Liver (tissue), 8 donors: ENCODE measurements at regions not wholly inside any gene's neighbourhood (a gene's known extent, or its start where the extent isn't known, plus 50 kb on each side); places are given as distances from the start of the nearest gene placed in this dataset.

Experiments
- DNase-seq: peaks from one replicate; pipeline ENCODE4 v3.0.0-alpha.2; 2017; ENCODE audit warnings: low spot score
- H3K27ac ChIP-seq, 2 donors: one replicate each; pipeline ENCODE4 v1.7.0; 2013; ENCODE audit warnings: inconsistent platforms in 2 of 2, low read length in 2 of 2, control low read depth in 1 of 2, low read depth in 1 of 2, mild to moderate bottlenecking in 1 of 2
- H3K27me3 ChIP-seq, 4 donors: one replicate each; pipeline versions ENCODE4 v1.6.1 to v1.7.0; 2013; ENCODE audit warnings: low read length in 3 of 4, inconsistent platforms in 1 of 4, mild to moderate bottlenecking in 1 of 4, moderate library complexity in 1 of 4; ENCODE audit not compliant: control insufficient read depth in 4 of 4, insufficient read depth in 4 of 4
- H3K36me3 ChIP-seq, 4 donors: one replicate each; pipeline versions ENCODE4 v1.6.1 to v1.7.0; 2013; ENCODE audit warnings: low read length in 3 of 4, mild to moderate bottlenecking in 3 of 4, low read depth in 1 of 4, moderate library complexity in 1 of 4; ENCODE audit not compliant: control insufficient read depth in 4 of 4, insufficient read depth in 3 of 4
- H3K4me1 ChIP-seq, 4 donors: one replicate each; pipeline versions ENCODE4 v1.6.1 to v1.7.0; 2013; ENCODE audit warnings: low read length in 3 of 4, mild to moderate bottlenecking in 3 of 4, moderate library complexity in 1 of 4; ENCODE audit not compliant: control insufficient read depth in 4 of 4, insufficient read depth in 4 of 4
- H3K4me3 ChIP-seq, 3 donors: one replicate each; pipeline versions ENCODE4 v1.6.1 to v1.7.0; 2013; ENCODE audit warnings: low read length in 3 of 3, control low read depth in 1 of 3, low read depth in 1 of 3, mild to moderate bottlenecking in 1 of 3
- H3K9ac ChIP-seq, 2 donors: one replicate each; pipeline ENCODE4 v1.7.0; 2013; ENCODE audit warnings: low read length in 2 of 2, mild to moderate bottlenecking in 2 of 2, moderate library complexity in 2 of 2, control low read depth in 1 of 2, low read depth in 1 of 2
- H3K9me3 ChIP-seq, 4 donors: one replicate each; pipeline versions ENCODE4 v1.6.1 to v1.7.0; 2013; ENCODE audit warnings: low read length in 3 of 4; ENCODE audit not compliant: control insufficient read depth in 4 of 4
- FOXA1 ChIP-seq: IDR thresholded peaks from 2 replicates; pipeline ENCODE4 v1.6.1; 2016; ENCODE audit warnings: antibody characterized with exemption
- FOXA2 ChIP-seq: IDR thresholded peaks from 2 replicates; pipeline ENCODE4 v1.6.1; 2016; ENCODE audit warnings: antibody characterized with exemption
- GABPA ChIP-seq, 2 donors: IDR thresholded peaks in 1 of 2; conservative IDR thresholded peaks in 1 of 2; 2 replicates each; pipeline ENCODE4 v1.6.1; 2016; ENCODE audit warnings: antibody characterized with exemption in 2 of 2, mild to moderate bottlenecking in 1 of 2, moderate library complexity in 1 of 2
- HNF4A ChIP-seq, 2 donors: conservative IDR thresholded peaks; 2 replicates each; pipeline ENCODE4 v1.6.1; 2016; ENCODE audit warnings: antibody characterized with exemption in 2 of 2, mild to moderate bottlenecking in 2 of 2
- JUND ChIP-seq, 2 donors: IDR thresholded peaks; 2 replicates each; pipeline ENCODE4 v1.6.1; 2016; ENCODE audit warnings: antibody characterized with exemption in 2 of 2
- NR2F2 ChIP-seq: IDR thresholded peaks from 2 replicates; pipeline ENCODE4 v1.6.1; 2016; ENCODE audit warnings: antibody characterized with exemption
- RAD21 ChIP-seq, 2 donors: IDR thresholded peaks; 2 replicates each; pipeline ENCODE4 v1.6.1; 2016; ENCODE audit warnings: antibody characterized with exemption in 2 of 2, mild to moderate bottlenecking in 2 of 2
- RXRA ChIP-seq, 2 donors: IDR thresholded peaks; 2 replicates each; pipeline ENCODE4 v1.6.1; 2017 to 2018; ENCODE audit warnings: antibody characterized with exemption in 2 of 2, mild to moderate bottlenecking in 1 of 2
- SP1 ChIP-seq: IDR thresholded peaks from 2 replicates; pipeline ENCODE4 v1.6.1; 2018; ENCODE audit warnings: antibody characterized with exemption, mild to moderate bottlenecking
- TAF1 ChIP-seq: conservative IDR thresholded peaks from 2 replicates; pipeline ENCODE4 v1.6.1; 2016; ENCODE audit warnings: antibody characterized with exemption, mild to moderate bottlenecking
- YY1 ChIP-seq: IDR thresholded peaks from 2 replicates; pipeline ENCODE4 v1.6.1; 2016; ENCODE audit warnings: antibody characterized with exemption, mild to moderate bottlenecking
- WGBS: extraction: QIAGEN DNeasy Blood & Tissue Kit; methylation state at CpG from one replicate; pipeline ENCODE4 v1.1.7; 2013; 5-methylcytosine and 5-hydroxymethylcytosine counted together
- TF ChIP-seq, protein P1 (sequence below): IDR thresholded peaks from 2 replicates; pipeline ENCODE4 v1.6.1; 2016; ENCODE audit warnings: antibody characterized with exemption, mild to moderate bottlenecking
- TF ChIP-seq, protein P2 (sequence below): fragments of 150-350 bp; IDR thresholded peaks from 2 replicates; pipeline ENCODE4 v1.5.1; 2017; ENCODE audit warnings: improper control_type of control experiment, low read depth, low read length; ENCODE audit not compliant: missing input control
- TF ChIP-seq, protein P3 (sequence below): IDR thresholded peaks from 2 replicates; pipeline ENCODE4 v1.6.1; 2016; ENCODE audit warnings: antibody characterized with exemption
- donor health status: healthy.
- donor health status: healthy.
- donor health status: healthy.
- donor health status: healthy.
- donor health status: healthy.

DNA sequence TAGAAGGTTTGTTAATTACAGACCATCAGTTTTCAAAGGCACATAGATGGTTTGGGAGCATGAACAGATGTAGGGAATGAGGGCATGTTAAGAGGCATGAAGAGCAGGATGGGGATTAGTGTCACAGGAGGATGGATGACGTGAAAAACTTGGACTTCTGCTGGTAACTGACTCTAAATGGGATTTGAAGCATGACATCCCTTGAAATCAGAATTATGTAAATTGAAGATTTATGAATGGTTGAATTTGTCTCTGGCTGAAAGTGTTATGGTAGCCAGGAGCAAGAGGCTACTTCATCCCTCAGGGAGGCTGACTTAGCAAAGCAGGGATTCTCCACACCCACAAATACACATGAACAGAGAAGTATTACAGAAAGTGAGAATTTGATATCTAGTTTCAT lies 454.6 kb downstream of the MAGEB5 start:
- 55% methylated on average over 1 of the region's 1 CpG for WGBS
- no peak overlapping the region for H3K27ac ChIP-seq
- TF ChIP-seq, protein P1, sequence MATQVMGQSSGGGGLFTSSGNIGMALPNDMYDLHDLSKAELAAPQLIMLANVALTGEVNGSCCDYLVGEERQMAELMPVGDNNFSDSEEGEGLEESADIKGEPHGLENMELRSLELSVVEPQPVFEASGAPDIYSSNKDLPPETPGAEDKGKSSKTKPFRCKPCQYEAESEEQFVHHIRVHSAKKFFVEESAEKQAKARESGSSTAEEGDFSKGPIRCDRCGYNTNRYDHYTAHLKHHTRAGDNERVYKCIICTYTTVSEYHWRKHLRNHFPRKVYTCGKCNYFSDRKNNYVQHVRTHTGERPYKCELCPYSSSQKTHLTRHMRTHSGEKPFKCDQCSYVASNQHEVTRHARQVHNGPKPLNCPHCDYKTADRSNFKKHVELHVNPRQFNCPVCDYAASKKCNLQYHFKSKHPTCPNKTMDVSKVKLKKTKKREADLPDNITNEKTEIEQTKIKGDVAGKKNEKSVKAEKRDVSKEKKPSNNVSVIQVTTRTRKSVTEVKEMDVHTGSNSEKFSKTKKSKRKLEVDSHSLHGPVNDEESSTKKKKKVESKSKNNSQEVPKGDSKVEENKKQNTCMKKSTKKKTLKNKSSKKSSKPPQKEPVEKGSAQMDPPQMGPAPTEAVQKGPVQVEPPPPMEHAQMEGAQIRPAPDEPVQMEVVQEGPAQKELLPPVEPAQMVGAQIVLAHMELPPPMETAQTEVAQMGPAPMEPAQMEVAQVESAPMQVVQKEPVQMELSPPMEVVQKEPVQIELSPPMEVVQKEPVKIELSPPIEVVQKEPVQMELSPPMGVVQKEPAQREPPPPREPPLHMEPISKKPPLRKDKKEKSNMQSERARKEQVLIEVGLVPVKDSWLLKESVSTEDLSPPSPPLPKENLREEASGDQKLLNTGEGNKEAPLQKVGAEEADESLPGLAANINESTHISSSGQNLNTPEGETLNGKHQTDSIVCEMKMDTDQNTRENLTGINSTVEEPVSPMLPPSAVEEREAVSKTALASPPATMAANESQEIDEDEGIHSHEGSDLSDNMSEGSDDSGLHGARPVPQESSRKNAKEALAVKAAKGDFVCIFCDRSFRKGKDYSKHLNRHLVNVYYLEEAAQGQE, result no peak
- no peak for TF ChIP-seq YY1
- TF ChIP-seq FOXA1, result no peak
- TF ChIP-seq NR2F2, result no peak
- no peak for TF ChIP-seq SP1
- TF ChIP-seq JUND (IDR thresholded peaks at IDR 0.05), result no peak

DNA sequence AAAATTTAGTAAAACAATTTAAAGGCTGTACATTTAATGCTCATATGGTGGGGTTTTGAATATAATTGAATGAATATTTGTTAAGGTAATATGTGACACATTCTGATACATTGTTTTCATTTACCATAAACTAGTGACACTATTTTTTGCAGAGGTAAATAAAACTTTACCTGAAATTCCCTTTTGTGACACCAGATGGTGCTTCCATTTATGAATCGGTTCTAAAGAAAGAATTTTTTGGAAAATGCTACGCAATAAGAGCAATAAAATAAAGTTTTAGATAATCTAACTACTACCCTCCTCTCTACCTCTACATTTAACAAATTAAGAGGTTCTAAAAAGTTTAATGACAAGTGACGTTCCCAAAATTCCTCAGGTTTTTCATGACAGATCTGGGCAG lies 448.9 kb downstream of the MAGEB5 start:
- no peaks in the 10 kb centered on the region for H3K27me3 ChIP-seq
- H3K9ac ChIP-seq, result no peak overlapping the region
- H3K36me3 ChIP-seq, result no peaks in the 10 kb centered on the region
- WGBS, result 77% methylated on average over 3 of the region's 3 CpGs
- TF ChIP-seq RAD21 (IDR thresholded peaks at IDR 0.05) (no peak), FOXA1 (no peak), NR2F2 (no peak), SP1 (no peak), FOXA2 (no peak), YY1 (no peak), HNF4A (conservative IDR thresholded peaks at IDR 0.05) (no peak), GABPA (IDR thresholded peaks at IDR 0.05 in 1 of 2, conservative IDR thresholded peaks at IDR 0.05 in 1 of 2) (no peak), RXRA (IDR thresholded peaks at IDR 0.05) (no peak), TAF1 (no peak)
- TF ChIP-seq, protein P1, result no peak
- TF ChIP-seq, protein P2, sequence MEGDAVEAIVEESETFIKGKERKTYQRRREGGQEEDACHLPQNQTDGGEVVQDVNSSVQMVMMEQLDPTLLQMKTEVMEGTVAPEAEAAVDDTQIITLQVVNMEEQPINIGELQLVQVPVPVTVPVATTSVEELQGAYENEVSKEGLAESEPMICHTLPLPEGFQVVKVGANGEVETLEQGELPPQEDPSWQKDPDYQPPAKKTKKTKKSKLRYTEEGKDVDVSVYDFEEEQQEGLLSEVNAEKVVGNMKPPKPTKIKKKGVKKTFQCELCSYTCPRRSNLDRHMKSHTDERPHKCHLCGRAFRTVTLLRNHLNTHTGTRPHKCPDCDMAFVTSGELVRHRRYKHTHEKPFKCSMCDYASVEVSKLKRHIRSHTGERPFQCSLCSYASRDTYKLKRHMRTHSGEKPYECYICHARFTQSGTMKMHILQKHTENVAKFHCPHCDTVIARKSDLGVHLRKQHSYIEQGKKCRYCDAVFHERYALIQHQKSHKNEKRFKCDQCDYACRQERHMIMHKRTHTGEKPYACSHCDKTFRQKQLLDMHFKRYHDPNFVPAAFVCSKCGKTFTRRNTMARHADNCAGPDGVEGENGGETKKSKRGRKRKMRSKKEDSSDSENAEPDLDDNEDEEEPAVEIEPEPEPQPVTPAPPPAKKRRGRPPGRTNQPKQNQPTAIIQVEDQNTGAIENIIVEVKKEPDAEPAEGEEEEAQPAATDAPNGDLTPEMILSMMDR, result no peak
- TF ChIP-seq, protein P3, sequence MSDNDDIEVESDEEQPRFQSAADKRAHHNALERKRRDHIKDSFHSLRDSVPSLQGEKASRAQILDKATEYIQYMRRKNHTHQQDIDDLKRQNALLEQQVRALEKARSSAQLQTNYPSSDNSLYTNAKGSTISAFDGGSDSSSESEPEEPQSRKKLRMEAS, result no peak
- H3K4me3 ChIP-seq, result no peak overlapping the region
- H3K9me3 ChIP-seq, result no peaks in the 10 kb centered on the region
- H3K27ac ChIP-seq, result no peak overlapping the region
- no peaks in the 10 kb centered on the region for H3K4me1 ChIP-seq
- DNase-seq, result no peak

More for the DNA sequence above, 454.6 kb downstream of the MAGEB5 start:
- Histone ChIP-seq H3K9ac (no peak overlapping the region), H3K4me3 (no peak overlapping the region), H3K27me3 (no peaks in the 10 kb centered on the region), H3K9me3 (no peaks in the 10 kb centered on the region), H3K36me3 (no peaks in the 10 kb centered on the region), H3K4me1 (no peaks in the 10 kb centered on the region)
- no peak for DNase-seq
